Psoas muscle (tissue), 7 donors: ENCODE measurements at regions not wholly inside any gene's neighbourhood (a gene's known extent, or its start where the extent isn't known, plus 50 kb on each side); places are given as distances from the start of the nearest gene placed in this dataset.

ENCODE experiments used
- ATAC-seq, 4 donors: fragments of 200-7000 bp; cut with Tn5 transposase; one replicate each; pipeline ENCODE4 v1.9.1; 2020; ENCODE audit warnings: moderate library complexity in 3 of 4, mild to moderate bottlenecking in 2 of 4
- DNase-seq, 2 donors: peaks; one replicate each; pipeline ENCODE4 v3.0.0-alpha.2; 2020
- H3K27ac ChIP-seq: fragments of 200-600 bp; one replicate; pipeline ENCODE4 v1.8.0; 2022
- H3K27me3 ChIP-seq, 3 donors: fragments of 200-600 bp in 1 of 3; one replicate each; pipeline versions ENCODE4 v1.6.1 to v1.8.0; 2013 to 2022; ENCODE audit warnings: low read length in 2 of 3, mild to moderate bottlenecking in 2 of 3, moderate library complexity in 1 of 3; ENCODE audit not compliant: insufficient read depth in 3 of 3
- H3K36me3 ChIP-seq, 2 donors: fragments of 200-600 bp in 1 of 2; one replicate each; pipeline versions ENCODE4 v1.6.1 to v1.8.0; 2013 to 2022; ENCODE audit warnings: low read depth in 1 of 2, mild to moderate bottlenecking in 1 of 2, moderate library complexity in 1 of 2; ENCODE audit not compliant: insufficient read depth in 1 of 2
- H3K4me1 ChIP-seq: fragments of 200-600 bp; one replicate; pipeline ENCODE4 v1.8.0; 2022
- H3K4me3 ChIP-seq: fragments of 200-600 bp; one replicate; pipeline ENCODE4 v1.8.0; 2022; ENCODE audit warnings: mild to moderate bottlenecking
- H3K9me3 ChIP-seq: fragments of 200-600 bp; one replicate; pipeline ENCODE4 v1.8.0; 2022
- WGBS, 3 donors: extraction: QIAGEN DNeasy Blood & Tissue Kit; methylation state at CpG; one replicate each; pipeline versions ENCODE4 v1.1.6 to v1.1.7; 2013; 5-methylcytosine and 5-hydroxymethylcytosine counted together
- intact Hi-C, 2 donors: fragments of 100-400 bp; cut with DNase I; formaldehyde crosslinking; loops; one replicate each; pipeline versions ENCODE4 v1.11.0 to v1.14.2; 2022
- TF ChIP-seq, protein P1 (sequence below): fragments of 200-600 bp; IDR thresholded peaks from one replicate; pipeline ENCODE4 v1.8.0; 2022; ENCODE audit warnings: antibody characterized with exemption
- donor health status: healthy with polysubstance abuse.
- donor health status: DM: no; HTN: no; CAD: no; lungs with moderate emphysema.
- donor health status: Bipolar disorder and iron deficiency.
- donor health status: healthy.
- donor health status: DM: yes; HTN: yes; CAD: no.
- donor health status: DM: no; HTN: no; CAD: no.
- donor health status: DM: yes; HTN: yes; CAD: no.

DNA sequence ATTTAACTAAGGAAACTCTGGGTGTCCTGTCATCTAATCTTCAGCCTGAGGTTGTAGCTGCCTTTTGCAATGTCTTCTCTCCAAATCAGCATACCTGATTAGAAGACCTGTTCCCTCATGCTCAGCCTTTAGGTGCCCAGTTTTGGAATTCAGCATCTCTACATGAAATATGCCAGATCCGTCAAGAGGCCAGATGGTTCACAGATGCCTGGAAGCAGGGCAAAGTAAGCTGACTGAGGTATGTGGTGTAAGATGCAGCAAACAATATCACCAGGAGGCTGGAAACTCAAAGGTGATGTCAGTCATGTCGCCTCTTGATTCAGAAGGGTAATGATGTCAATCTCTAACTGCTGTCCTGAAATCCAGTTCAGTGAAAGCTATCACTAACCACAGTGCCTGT lies 324.4 kb downstream of the PRELID2 start:
- TF ChIP-seq, protein P1, sequence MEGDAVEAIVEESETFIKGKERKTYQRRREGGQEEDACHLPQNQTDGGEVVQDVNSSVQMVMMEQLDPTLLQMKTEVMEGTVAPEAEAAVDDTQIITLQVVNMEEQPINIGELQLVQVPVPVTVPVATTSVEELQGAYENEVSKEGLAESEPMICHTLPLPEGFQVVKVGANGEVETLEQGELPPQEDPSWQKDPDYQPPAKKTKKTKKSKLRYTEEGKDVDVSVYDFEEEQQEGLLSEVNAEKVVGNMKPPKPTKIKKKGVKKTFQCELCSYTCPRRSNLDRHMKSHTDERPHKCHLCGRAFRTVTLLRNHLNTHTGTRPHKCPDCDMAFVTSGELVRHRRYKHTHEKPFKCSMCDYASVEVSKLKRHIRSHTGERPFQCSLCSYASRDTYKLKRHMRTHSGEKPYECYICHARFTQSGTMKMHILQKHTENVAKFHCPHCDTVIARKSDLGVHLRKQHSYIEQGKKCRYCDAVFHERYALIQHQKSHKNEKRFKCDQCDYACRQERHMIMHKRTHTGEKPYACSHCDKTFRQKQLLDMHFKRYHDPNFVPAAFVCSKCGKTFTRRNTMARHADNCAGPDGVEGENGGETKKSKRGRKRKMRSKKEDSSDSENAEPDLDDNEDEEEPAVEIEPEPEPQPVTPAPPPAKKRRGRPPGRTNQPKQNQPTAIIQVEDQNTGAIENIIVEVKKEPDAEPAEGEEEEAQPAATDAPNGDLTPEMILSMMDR, result no peak
- ATAC-seq (no peak), DNase-seq (no peak)
- Histone ChIP-seq H3K4me3 (no peak overlapping the region), H3K27me3 (no peaks in the 10 kb centered on the region), H3K4me1 (no peaks in the 10 kb centered on the region), H3K27ac (no peak overlapping the region), H3K9me3 (no peaks in the 10 kb centered on the region), H3K36me3 (no peaks in the 10 kb centered on the region)
- intact Hi-C loops, result no loop called here
- 82 to 91% (median 89%) methylated on average over 2 of the region's 2 CpGs for WGBS, 3 donors

DNA sequence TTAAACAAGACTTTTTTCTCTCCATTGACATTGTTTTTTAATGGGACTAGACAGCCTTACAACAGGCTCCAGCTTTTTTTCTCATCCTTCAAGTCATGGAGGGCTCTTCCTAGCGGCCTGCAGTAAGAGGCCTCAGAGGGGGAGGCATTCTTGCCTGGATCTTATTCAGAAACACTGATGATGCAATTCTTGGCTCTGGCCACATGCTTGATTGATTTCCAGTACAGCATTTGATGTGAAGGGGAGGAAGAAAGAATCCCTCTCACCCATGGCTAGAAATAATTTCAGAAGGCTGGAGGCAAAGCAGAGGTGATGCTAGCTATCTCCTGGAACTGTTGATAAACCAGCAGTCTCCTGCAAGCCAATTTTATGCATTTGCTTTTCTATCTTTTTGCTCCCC lies 324.8 kb downstream of the PRELID2 start:
- no peak overlapping the region for H3K4me3 ChIP-seq
- H3K27ac ChIP-seq, result no peak overlapping the region
- ATAC-seq, result no peak
- DNase-seq, result peak in 1 of 2 donors; percentile 6
- TF ChIP-seq, protein P1, result no peak
- H3K27me3 ChIP-seq, result no peaks in the 10 kb centered on the region
- WGBS, 3 donors, result 34 to 50% (median 45%) methylated on average over 1 of the region's 1 CpG
- H3K9me3 ChIP-seq, result no peaks in the 10 kb centered on the region
- intact Hi-C loops, result no loop called here
- H3K4me1 ChIP-seq, result no peaks in the 10 kb centered on the region
- H3K36me3 ChIP-seq, result no peaks in the 10 kb centered on the region

DNA sequence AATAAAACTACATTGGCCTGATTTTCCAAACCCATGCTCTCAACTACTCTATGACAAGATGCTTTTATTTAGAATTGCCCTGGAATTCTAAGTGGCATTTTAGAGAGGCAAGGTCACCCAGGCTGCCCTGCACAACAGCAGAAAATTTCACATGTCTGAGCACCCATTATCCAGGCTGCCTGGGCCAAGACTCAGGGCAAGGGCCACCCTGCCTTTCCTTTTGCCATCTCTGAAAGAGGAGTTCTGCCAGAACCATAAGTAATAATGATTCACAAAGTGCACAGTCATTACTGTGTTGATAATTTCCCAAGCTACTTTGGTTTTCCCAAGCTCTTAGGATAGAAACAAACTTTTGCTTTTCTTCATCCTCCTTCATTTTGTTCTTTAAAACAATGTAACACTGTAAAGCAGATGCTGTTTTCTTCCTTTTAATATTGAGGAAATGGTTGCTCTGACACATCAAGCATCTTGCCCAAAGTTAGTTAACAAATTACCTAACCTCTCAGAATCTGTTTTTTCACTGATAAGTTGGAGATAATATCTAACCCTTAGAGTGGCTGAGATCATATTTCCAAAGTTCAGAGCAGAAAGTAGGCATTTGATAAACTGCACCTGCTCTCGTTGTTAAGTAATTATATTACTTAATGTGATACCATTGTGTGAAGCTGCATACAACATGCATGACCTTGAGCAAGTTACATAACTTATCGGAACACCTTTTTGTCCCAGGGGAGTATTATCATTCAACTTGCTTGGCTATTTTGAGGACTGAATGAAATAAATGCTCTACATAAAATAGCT lies 325.6 kb downstream of the PRELID2 start:
- 16 to 36% (median 25%) methylated on average over 2 of the region's 2 CpGs for WGBS, 3 donors
- Histone ChIP-seq H3K36me3 (no peaks in the 10 kb centered on the region), H3K27ac (no peak overlapping the region), H3K27me3 (no peaks in the 10 kb centered on the region), H3K9me3 (no peaks in the 10 kb centered on the region), H3K4me3 (no peak overlapping the region), H3K4me1 (no peaks in the 10 kb centered on the region)
- DNase-seq (no peak), ATAC-seq (no peak)
- intact Hi-C loops, result no loop called here
- TF ChIP-seq, protein P1, result no peak

DNA sequence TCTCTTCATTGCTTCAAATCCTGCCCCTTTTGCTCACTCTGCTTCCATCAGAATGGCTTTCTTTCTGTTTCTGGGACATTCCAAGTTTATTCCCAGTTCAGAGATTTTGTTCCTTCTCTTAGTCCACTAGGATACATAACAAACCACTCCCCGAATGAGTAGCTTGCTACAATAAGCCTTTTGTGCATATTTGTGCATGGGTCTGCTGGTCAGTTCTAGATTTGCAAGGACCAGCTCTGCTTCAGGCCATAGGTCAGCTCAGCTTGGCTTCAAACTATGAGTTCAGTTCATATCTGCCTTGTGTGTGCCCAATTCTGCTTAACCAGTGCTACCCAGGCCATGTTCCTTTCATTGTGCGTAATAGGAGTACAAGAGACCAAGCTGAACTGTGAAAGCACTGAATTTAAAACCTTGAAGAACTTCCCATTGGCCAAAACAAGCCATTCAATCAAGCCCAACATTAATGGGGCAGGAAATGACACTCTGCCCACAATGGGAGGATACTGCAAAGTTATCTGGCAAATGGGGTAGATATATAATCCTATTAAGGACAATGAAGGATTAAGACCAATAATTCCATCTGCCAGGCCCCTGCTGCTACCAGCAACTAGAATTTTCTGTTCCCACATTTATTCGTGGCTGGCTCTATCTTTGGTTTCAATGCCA lies 328.8 kb downstream of the PRELID2 start:
- Histone ChIP-seq H3K4me3 (no peak overlapping the region), H3K9me3 (no peaks in the 10 kb centered on the region), H3K27ac (no peak overlapping the region), H3K27me3 (no peaks in the 10 kb centered on the region), H3K36me3 (no peaks in the 10 kb centered on the region), H3K4me1 (no peaks in the 10 kb centered on the region)
- TF ChIP-seq, protein P1, result no peak
- DNase-seq (no peak), ATAC-seq (no peak)
- intact Hi-C loops, result no loop called here
- 85 to 92% (median 89%) methylated on average over 3 of the region's 3 CpGs for WGBS, 3 donors
